ENCODE measurements at regions not wholly inside any gene's neighbourhood (a gene's known extent, or its start where the extent isn't known, plus 50 kb on each side); places are given as distances from the start of the nearest gene placed in this dataset.

GRCh38 chr5:23235246-23235645 is 272.2 kb upstream of the PRDM9 start:
- Histone ChIP-seq H3K27ac (ENCODE audit: insufficient read length, low read depth, low read length) (no peak overlapping the region), H4K91ac (ENCODE audit: insufficient read length, low read depth, low read length) (no peak overlapping the region), H2BK120ac (ENCODE audit: low read depth, low read length, poor library complexity, severe bottlenecking) (no peak overlapping the region), H3T11ph (ENCODE audit: low read length) (no peak overlapping the region), H3K14ac (ENCODE audit: insufficient read depth, low read length) (no peak overlapping the region), H3K79me2 (ENCODE audit: insufficient read depth, low read length) (no peaks in the 10 kb centered on the region), H3K18ac (ENCODE audit: insufficient read length, low read depth, low read length) (no peak overlapping the region), H4K8ac (replicated peaks; ENCODE audit: insufficient read length, low read depth, low read length) (no peak overlapping the region), H3K9me3 (ENCODE audit: control insufficient read depth, low read depth, low read length) (no peaks in the 10 kb centered on the region), H2BK12ac (ENCODE audit: insufficient read length, low read depth, low read length) (no peak overlapping the region), H4K20me1 (ENCODE audit: control insufficient read depth, insufficient read depth, insufficient read length) (no peaks in the 10 kb centered on the region), H3K79me1 (ENCODE audit: insufficient read depth, low read depth, low read length, poor library complexity, severe bottlenecking) (no peaks in the 10 kb centered on the region), H3K4ac (ENCODE audit: low read depth, low read length) (no peak overlapping the region), H2BK5ac (ENCODE audit: insufficient read length, low read length) (no peak overlapping the region), H4K5ac (ENCODE audit: insufficient read length, low read depth, low read length) (no peak overlapping the region), H2BK15ac (ENCODE audit: low read depth, low read length) (no peak overlapping the region), H3K9ac (ENCODE audit: extremely low read depth, insufficient read length, low read length) (no peak overlapping the region), H3K27me3 (ENCODE audit: insufficient read depth, low read length) (no peaks in the 10 kb centered on the region), H2AK5ac (ENCODE audit: insufficient read length, low read length) (no peak overlapping the region), H3K56ac (ENCODE audit: insufficient read length, low read depth, low read length) (no peak overlapping the region), H2AFZ (ENCODE audit: low read length) (no peak overlapping the region), H3K23ac (ENCODE audit: insufficient read length, low read depth, low read length) (no peak overlapping the region), H3K4me2 (ENCODE audit: insufficient read depth, insufficient read length, low read length) (no peak overlapping the region), H3K23me2 (ENCODE audit: insufficient read length, low read depth, low read length, poor library complexity, severe bottlenecking) (no peaks in the 10 kb centered on the region), H2BK20ac (ENCODE audit: low read depth, low read length, poor library complexity, severe bottlenecking) (no peak overlapping the region), H3K4me1 (ENCODE audit: insufficient read depth, low read length) (peaks cover 5% of the 10 kb centered on the region; the same call in 1 of the 2 replicates)
- Mint-ChIP-seq H3K27me3 (ENCODE audit: low read depth) (no peaks in the 10 kb centered on the region), H3K27ac (0 out of 7 replicates have a peak overlapping the region, but pooled peaks of 2 of the 3 experiments have one; percentile 34 to 51), H3K36me3 (ENCODE audit: insufficient read depth in 1 of 3, low read depth in 3 of 3) (peaks cover 0 to 5% (median 4%) of the 10 kb centered on the region in 3 experiments; a peak in 3 of 7 replicates), H3K4me3 (no peak overlapping the region), H3K4me1 (peaks cover 43 to 62% of the 10 kb centered on the region in 2 experiments), H3K9me3 (peaks cover 0 to 3% of the 10 kb centered on the region in 2 experiments; a peak in 1 of 5 replicates)
- DNase-seq = no peak
- no CpG with 5 or more reads among the region's 1 CpG for WGBS (ENCODE audit: extremely low coverage, insufficient read length, low lambda C conversion rate)
- no peak for TF ChIP-seq CTCF (conservative IDR thresholded peaks at IDR 0.05)

Measured in H9 (cell line).